ENCODE measurements at regions not wholly inside any gene's neighbourhood (a gene's known extent, or its start where the extent isn't known, plus 50 kb on each side); places are given as distances from the start of the nearest gene placed in this dataset.

DNA sequence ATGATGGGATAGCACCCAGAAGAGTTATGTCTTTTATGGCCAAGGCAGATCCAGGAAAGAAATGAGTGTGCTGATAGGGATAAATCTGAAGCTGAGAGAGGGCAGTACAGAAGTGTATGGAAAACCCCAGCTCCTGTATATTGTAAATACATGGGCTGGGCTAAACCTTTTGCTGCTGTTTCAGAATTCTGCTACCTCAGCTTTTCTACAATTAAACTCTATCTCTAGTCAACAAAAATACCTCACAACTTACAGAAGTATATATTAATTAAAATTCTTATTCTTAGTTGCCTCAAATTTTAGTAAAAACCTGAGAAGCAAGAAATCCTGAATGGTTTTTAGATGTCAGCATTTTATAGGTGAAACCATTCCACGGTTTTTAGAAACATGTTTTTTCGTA lies 889.5 kb upstream of the NXPH2 start:
- TF ChIP-seq EP300 (IDR thresholded peaks at IDR 0.05): no peak
- TF ChIP-seq, protein P1, sequence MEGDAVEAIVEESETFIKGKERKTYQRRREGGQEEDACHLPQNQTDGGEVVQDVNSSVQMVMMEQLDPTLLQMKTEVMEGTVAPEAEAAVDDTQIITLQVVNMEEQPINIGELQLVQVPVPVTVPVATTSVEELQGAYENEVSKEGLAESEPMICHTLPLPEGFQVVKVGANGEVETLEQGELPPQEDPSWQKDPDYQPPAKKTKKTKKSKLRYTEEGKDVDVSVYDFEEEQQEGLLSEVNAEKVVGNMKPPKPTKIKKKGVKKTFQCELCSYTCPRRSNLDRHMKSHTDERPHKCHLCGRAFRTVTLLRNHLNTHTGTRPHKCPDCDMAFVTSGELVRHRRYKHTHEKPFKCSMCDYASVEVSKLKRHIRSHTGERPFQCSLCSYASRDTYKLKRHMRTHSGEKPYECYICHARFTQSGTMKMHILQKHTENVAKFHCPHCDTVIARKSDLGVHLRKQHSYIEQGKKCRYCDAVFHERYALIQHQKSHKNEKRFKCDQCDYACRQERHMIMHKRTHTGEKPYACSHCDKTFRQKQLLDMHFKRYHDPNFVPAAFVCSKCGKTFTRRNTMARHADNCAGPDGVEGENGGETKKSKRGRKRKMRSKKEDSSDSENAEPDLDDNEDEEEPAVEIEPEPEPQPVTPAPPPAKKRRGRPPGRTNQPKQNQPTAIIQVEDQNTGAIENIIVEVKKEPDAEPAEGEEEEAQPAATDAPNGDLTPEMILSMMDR (IDR thresholded peaks at IDR 0.05): no peak
